ENCODE measurements at regions not wholly inside any gene's neighbourhood (a gene's known extent, or its start where the extent isn't known, plus 50 kb on each side); places are given as distances from the start of the nearest gene placed in this dataset.
"Not testable (repeated sequence)": the region's sequence is repeated elsewhere in the genome, so short reads cannot be mapped to it uniquely, and the experiment has no call there.

DNA sequence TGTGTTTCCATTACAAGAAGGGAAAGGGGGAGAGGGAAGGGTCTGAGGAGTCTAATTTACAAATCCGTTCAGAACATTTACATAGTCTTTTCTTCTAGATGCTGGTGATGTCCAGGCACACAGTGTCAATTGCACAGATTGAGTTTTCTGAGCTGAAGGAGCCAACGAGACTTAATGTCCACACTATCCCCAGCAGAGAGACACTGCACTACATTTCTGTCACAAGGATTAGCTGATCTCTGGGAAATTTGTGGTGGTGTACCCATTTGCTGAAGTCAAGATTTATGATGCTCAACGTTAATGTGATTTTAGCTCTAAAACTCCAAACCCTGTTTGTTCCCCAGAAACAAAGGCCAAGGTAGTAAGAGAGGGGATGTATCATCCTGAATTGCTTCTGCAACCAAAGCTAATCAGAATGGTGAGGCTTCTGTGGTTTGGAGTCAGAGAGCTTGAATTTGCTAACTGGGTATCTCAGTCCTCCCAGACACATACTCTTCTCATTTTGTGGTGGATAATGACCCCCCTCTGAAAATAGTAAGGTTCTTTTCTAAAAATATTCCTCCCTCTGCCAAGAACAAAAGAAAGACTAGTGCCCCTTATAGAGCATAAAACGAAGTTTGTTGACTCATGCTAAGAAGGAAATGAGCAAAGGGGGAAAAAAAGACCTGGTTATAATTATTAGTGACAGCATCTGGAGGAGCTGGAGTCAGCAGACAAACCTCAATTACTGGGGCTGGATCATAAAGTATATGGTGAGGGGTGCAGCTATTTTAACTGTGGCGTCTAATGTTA is 416.9 kb downstream of the PSAT1 start:
- H3K9me3 Mint-ChIP-seq, result peaks cover 2% of the 10 kb centered on the region
- H3K27me3 Mint-ChIP-seq, result no peaks in the 10 kb centered on the region
- no peak for DNase-seq
- H3K4me1 Mint-ChIP-seq (ENCODE audit: low read depth), result no peaks in the 10 kb centered on the region
- H3K4me3 Mint-ChIP-seq, result no peak overlapping the region
- no peak overlapping the region for H3K27ac Mint-ChIP-seq
- no peaks in the 10 kb centered on the region for H3K36me3 Mint-ChIP-seq (ENCODE audit: low read depth)

DNA sequence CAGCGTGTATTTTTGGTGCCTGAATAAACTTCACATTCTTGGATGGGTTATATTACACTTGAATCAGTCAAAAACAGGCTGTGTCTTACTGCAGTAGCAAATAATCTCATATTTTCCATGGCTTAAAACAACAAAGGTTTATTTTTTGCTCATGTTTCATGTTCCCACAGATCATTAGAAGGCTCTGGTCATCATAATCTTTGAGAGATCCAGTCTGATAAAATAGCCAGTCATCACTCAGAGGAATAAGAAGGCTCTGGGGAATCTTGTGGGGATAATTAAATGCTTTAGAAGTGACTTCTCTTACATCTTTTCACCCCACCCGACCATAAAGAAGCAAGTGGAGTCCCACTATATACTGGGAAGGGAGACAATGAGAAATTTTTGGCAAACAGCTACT is 417.7 kb downstream of the PSAT1 start:
- Mint-ChIP-seq H3K27ac (no peak overlapping the region), H3K4me1 (ENCODE audit: low read depth) (no peaks in the 10 kb centered on the region), H3K4me3 (no peak overlapping the region), H3K9me3 (peaks cover 2% of the 10 kb centered on the region), H3K27me3 (no peaks in the 10 kb centered on the region), H3K36me3 (ENCODE audit: low read depth) (no peaks in the 10 kb centered on the region)
- DNase-seq, result no peak

DNA sequence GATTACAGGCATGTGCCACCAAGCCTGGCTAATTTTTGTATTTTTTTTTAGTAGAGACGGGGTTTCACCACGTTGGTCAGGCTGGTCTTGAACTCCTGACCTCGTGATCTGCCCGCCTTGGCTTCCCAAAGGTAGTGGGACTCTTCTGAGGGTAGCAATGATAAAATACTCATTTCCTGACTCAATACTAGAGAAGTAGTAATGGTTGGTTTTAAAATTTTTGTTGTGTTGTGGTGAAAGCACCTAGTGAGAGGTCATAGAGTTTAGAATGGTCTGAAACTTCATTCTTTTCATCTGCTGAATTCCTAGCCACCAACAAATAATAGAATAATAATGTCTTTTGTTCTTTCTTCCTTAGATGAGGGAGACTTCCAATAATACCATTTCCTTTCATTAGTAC is 422.1 kb downstream of the PSAT1 start:
- not testable (repeated sequence) for H3K9me3 Mint-ChIP-seq; H3K36me3 Mint-ChIP-seq (ENCODE audit: low read depth); DNase-seq; H3K4me3 Mint-ChIP-seq; H3K4me1 Mint-ChIP-seq (ENCODE audit: low read depth); H3K27me3 Mint-ChIP-seq; H3K27ac Mint-ChIP-seq

- Mint-ChIP-seq H3K4me1 (ENCODE audit: low read depth) (no peaks in the 10 kb centered on the region), H3K27ac (no peak overlapping the region), H3K27me3 (no peaks in the 10 kb centered on the region)
These were observed 428.0 kb downstream of the PSAT1 start for GRCh38 chr9:78724896-78725295.

DNA sequence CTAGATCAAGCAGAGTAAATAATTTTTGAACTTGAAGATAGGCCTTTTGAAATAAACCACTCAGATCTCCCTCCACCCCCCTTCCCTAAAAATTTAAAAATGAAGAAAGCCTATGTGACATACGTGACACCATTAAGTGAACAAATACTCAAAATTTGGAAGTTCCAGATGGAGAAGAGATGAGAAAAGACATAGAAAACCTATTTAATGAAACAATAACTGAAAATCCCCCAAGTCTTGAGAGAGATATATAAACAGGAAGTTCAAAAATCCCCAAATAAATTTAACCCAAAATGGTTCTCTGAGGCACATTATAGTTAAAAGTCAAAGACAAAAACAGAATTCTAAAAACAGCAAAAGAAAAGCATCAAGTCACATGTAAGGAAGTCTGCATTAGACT is 428.6 kb downstream of the PSAT1 start:
- no peaks in the 10 kb centered on the region for H3K4me1 Mint-ChIP-seq (ENCODE audit: low read depth)
- H3K4me3 Mint-ChIP-seq, result no peak overlapping the region
- H3K27me3 Mint-ChIP-seq, result no peaks in the 10 kb centered on the region
- no peak overlapping the region for H3K27ac Mint-ChIP-seq
- no peaks in the 10 kb centered on the region for H3K36me3 Mint-ChIP-seq (ENCODE audit: low read depth)
- H3K9me3 Mint-ChIP-seq, result peaks cover 18% of the 10 kb centered on the region
- no peak for DNase-seq

More at GRCh38 chr9:78724896-78725295, 428.0 kb downstream of the PSAT1 start:
- no peak for DNase-seq
- Mint-ChIP-seq H3K4me3 (no peak overlapping the region), H3K36me3 (ENCODE audit: low read depth) (no peaks in the 10 kb centered on the region), H3K9me3 (peaks cover 18% of the 10 kb centered on the region)

DNA sequence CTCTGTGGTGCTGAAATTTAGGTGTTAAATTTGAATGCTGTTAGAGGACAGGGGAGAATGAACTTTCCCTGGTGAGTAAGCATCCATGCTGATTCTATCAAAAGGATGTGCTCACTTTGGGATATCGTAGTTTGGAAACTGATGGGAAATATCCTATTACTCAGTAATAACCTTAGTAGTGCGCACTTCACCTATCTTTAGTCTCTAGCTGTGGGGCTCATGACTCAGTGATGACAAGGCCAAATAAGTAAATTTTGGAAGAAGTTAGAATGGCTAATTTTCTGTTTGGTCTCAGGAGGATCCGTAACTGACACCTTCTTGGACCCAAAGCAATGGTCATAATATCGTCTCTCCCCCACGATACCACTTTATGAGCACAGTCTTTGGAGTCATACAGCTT is 448.4 kb downstream of the PSAT1 start:
- Mint-ChIP-seq H3K4me3 (no peak overlapping the region), H3K27me3 (no peaks in the 10 kb centered on the region), H3K27ac (no peak overlapping the region), H3K4me1 (ENCODE audit: low read depth) (no peaks in the 10 kb centered on the region), H3K36me3 (ENCODE audit: low read depth) (no peaks in the 10 kb centered on the region), H3K9me3 (no peaks in the 10 kb centered on the region)
- DNase-seq, result no peak

DNA sequence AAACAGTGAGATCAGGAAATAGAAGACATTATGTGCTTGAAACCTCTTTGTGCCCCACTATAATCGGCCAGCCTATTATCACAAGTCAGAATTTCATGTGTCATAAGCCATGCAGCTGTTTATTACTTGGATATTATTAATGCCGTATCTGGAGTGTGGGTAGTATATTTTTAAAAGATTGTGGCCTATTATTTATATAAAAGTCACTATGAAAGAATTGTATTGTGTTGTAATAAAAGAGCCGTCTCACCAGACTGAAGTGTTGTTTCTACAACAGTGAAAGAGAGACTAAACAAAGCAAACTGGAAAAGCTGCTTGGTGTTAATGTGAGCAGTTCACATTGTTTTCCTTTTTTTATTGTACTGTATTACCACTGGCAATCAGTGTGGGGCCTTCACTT is 449.1 kb downstream of the PSAT1 start:
- Mint-ChIP-seq H3K4me1 (ENCODE audit: low read depth) (no peaks in the 10 kb centered on the region), H3K27ac (no peak overlapping the region), H3K9me3 (no peaks in the 10 kb centered on the region), H3K4me3 (no peak overlapping the region), H3K36me3 (ENCODE audit: low read depth) (no peaks in the 10 kb centered on the region), H3K27me3 (no peaks in the 10 kb centered on the region)
- no peak for DNase-seq

- DNase-seq, result no peak
- H3K36me3 Mint-ChIP-seq (ENCODE audit: low read depth), result no peaks in the 10 kb centered on the region
- no peaks in the 10 kb centered on the region for H3K27me3 Mint-ChIP-seq
- H3K27ac Mint-ChIP-seq, result no peak overlapping the region
- H3K4me1 Mint-ChIP-seq (ENCODE audit: low read depth), result no peaks in the 10 kb centered on the region
- no peaks in the 10 kb centered on the region for H3K9me3 Mint-ChIP-seq
- no peak overlapping the region for H3K4me3 Mint-ChIP-seq
These were observed 456.1 kb downstream of the PSAT1 start for GRCh38 chr9:78753039-78753438.

GRCh38 chr9:78756813-78757510 is 460.0 kb downstream of the PSAT1 start:
- Mint-ChIP-seq H3K27ac (no peak overlapping the region), H3K36me3 (ENCODE audit: low read depth) (no peaks in the 10 kb centered on the region), H3K27me3 (no peaks in the 10 kb centered on the region), H3K4me3 (no peak overlapping the region), H3K9me3 (no peaks in the 10 kb centered on the region), H3K4me1 (ENCODE audit: low read depth) (no peaks in the 10 kb centered on the region)
- no peak for DNase-seq

DNA sequence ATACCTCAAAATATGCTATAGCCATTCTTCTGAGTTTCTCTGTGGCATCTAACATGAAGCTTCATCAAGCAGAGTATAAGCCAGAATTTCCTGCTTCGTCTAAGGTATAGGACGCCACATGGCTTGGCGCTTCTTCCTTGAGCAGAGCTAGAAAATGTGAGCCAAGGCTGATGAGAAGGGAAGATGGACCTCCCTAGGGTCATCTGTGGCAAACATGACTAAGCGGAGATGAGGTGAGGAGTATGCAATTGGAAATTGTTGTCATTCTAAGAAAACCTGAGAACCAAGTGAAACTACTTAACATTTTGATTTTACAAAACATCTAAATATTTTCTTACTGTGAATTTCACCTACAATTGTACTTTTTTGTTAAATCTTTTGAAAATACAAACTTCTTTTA is 466.5 kb downstream of the PSAT1 start:
- H3K27me3 Mint-ChIP-seq, result no peaks in the 10 kb centered on the region
- no peak overlapping the region for H3K4me3 Mint-ChIP-seq
- H3K27ac Mint-ChIP-seq, result no peak overlapping the region
- H3K9me3 Mint-ChIP-seq, result no peaks in the 10 kb centered on the region
- H3K4me1 Mint-ChIP-seq (ENCODE audit: low read depth), result no peaks in the 10 kb centered on the region
- no peak for DNase-seq
- H3K36me3 Mint-ChIP-seq (ENCODE audit: low read depth), result no peaks in the 10 kb centered on the region

- H3K4me1 Mint-ChIP-seq (ENCODE audit: low read depth), result no peaks in the 10 kb centered on the region
- DNase-seq, result no peak
- H3K36me3 Mint-ChIP-seq (ENCODE audit: low read depth), result no peaks in the 10 kb centered on the region
- H3K27me3 Mint-ChIP-seq, result no peaks in the 10 kb centered on the region
- H3K4me3 Mint-ChIP-seq, result no peak overlapping the region
- no peak overlapping the region for H3K27ac Mint-ChIP-seq
- no peaks in the 10 kb centered on the region for H3K9me3 Mint-ChIP-seq
These were observed 468.9 kb downstream of the PSAT1 start for GRCh38 chr9:78765861-78766260.

DNA sequence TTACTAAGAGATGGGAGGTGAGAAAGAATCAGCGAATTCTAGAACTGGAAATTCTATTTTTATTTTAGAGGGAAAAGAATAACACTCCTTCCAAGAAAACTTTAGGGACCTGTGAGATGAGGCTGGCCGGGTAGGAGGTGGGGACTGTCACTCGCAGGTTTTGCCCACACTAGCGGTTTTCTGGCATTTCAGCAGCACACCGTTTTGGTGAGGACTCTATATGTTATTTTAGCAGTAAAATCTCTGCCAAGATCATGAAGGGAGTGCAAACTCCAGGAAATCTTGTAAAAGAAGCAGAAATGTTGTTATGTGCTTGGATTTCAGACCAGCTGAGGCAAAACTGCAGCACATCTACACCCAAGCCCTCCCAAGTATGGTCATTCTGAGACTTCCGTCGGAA is 470.6 kb downstream of the PSAT1 start:
- Mint-ChIP-seq H3K27me3 (no peaks in the 10 kb centered on the region), H3K27ac (no peak overlapping the region), H3K9me3 (no peaks in the 10 kb centered on the region), H3K4me1 (ENCODE audit: low read depth) (no peaks in the 10 kb centered on the region), H3K4me3 (no peak overlapping the region), H3K36me3 (ENCODE audit: low read depth) (no peaks in the 10 kb centered on the region)
- DNase-seq, result no peak

DNA sequence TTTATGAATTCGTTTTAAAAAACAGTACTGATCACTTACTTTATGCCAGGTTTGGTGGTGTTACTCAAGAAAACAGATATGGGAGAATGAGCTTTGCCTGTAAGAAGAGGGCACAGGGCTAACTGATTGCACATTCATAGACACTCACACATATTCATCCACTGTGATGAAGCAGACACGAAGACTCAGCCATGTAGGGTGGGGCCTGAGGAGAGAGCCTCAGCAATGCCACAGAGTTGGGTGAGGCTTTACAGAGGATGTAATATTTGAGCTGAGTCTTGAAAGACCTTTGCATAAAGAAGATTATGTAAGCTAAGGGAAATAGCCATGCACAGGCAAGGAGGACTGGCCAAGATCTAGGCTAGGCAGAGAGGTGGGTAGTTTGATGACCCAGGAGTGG is 472.8 kb downstream of the PSAT1 start:
- no peaks in the 10 kb centered on the region for H3K27me3 Mint-ChIP-seq
- H3K9me3 Mint-ChIP-seq, result no peaks in the 10 kb centered on the region
- no peak overlapping the region for H3K4me3 Mint-ChIP-seq
- H3K27ac Mint-ChIP-seq, result no peak overlapping the region
- no peaks in the 10 kb centered on the region for H3K4me1 Mint-ChIP-seq (ENCODE audit: low read depth)
- no peak for DNase-seq
- no peaks in the 10 kb centered on the region for H3K36me3 Mint-ChIP-seq (ENCODE audit: low read depth)

GRCh38 chr9:78775211-78775610 is 478.3 kb downstream of the PSAT1 start:
- H3K4me3 Mint-ChIP-seq, result no peak overlapping the region
- no peaks in the 10 kb centered on the region for H3K36me3 Mint-ChIP-seq (ENCODE audit: low read depth)
- no peaks in the 10 kb centered on the region for H3K9me3 Mint-ChIP-seq
- DNase-seq, result no peak
- H3K27ac Mint-ChIP-seq, result no peak overlapping the region
- no peaks in the 10 kb centered on the region for H3K4me1 Mint-ChIP-seq (ENCODE audit: low read depth)
- no peaks in the 10 kb centered on the region for H3K27me3 Mint-ChIP-seq

DNA sequence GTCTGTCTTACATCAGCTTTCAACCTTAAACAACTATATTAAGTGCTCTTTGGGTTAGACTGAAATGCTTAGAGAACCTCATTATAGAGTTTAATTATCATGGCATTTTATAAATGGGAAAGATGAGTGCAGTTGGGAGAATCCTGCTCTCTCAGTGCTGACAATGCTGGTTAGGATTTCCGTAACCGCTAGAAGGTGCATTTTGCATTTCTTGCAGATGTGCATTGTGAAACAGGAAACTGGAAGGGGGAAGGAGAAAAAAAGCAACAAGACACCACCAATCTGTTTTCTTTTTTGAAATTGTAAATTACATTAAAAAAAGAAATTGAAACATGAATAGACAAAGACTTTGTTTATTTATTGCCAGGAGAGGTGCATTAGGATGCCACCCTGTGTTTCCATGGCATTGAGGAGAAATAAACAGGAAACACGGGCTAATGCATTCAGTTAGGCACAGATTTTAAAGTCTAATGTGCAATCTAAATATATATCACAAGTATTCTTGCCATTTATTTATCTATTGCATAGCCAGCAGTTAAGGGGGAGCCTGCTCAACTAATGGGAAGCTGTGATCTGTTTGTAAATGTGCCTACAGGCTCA is 478.9 kb downstream of the PSAT1 start:
- H3K27me3 Mint-ChIP-seq, result no peaks in the 10 kb centered on the region
- H3K4me1 Mint-ChIP-seq (ENCODE audit: low read depth), result no peaks in the 10 kb centered on the region
- no peaks in the 10 kb centered on the region for H3K9me3 Mint-ChIP-seq
- H3K27ac Mint-ChIP-seq, result no peak overlapping the region
- no peak for DNase-seq
- no peaks in the 10 kb centered on the region for H3K36me3 Mint-ChIP-seq (ENCODE audit: low read depth)
- no peak overlapping the region for H3K4me3 Mint-ChIP-seq
